RWPE2 (cell line): ENCODE measurements at regions not wholly inside any gene's neighbourhood (a gene's known extent, or its start where the extent isn't known, plus 50 kb on each side); places are given as distances from the start of the nearest gene placed in this dataset.

Source experiments
- ATAC-seq: fragments of 200-7000 bp; cut with Tn5 transposase; 3 replicates; pipeline ENCODE4 v1.9.1; 2021; ENCODE audit warnings: low read depth
- DNase-seq: peaks from one replicate; pipeline ENCODE4 v3.0.0-alpha.2; 2020; ENCODE audit warnings: low spot score
- H3K27ac ChIP-seq: fragments of 450-650 bp; 2 replicates; pipeline ENCODE4 v1.5.1; 2017; ENCODE audit warnings: mild to moderate bottlenecking; ENCODE audit not compliant: poor library complexity, severe bottlenecking
- H3K27me3 ChIP-seq: fragments of 250-450 bp; sonication (Bioruptor Pico); 2 replicates; pipeline ENCODE4 v1.5.1; 2021; ENCODE audit warnings: mild to moderate bottlenecking, moderate library complexity; ENCODE audit not compliant: insufficient read depth, poor library complexity, severe bottlenecking
- H3K36me3 ChIP-seq: fragments of 250-450 bp; sonication (Bioruptor Pico); 2 replicates; pipeline ENCODE4 v1.5.1; 2020; ENCODE audit warnings: low read depth, mild to moderate bottlenecking, moderate library complexity
- H3K4me1 ChIP-seq: fragments of 250-450 bp; sonication (Bioruptor Pico); 2 replicates; pipeline ENCODE4 v1.5.1; 2021; ENCODE audit warnings: mild to moderate bottlenecking, moderate library complexity; ENCODE audit not compliant: insufficient read depth, poor library complexity, severe bottlenecking
- H3K4me3 ChIP-seq: fragments of 250-450 bp; sonication (Bioruptor Pico); 2 replicates; pipeline ENCODE4 v1.5.1; 2021; ENCODE audit warnings: mild to moderate bottlenecking, moderate library complexity; ENCODE audit not compliant: severe bottlenecking
- H3K9me3 ChIP-seq: fragments of 250-450 bp; sonication (Bioruptor Pico); 2 replicates; pipeline ENCODE4 v1.5.1; 2021; ENCODE audit warnings: mild to moderate bottlenecking, moderate library complexity; ENCODE audit not compliant: severe bottlenecking
- TF ChIP-seq, protein P1 (sequence below): fragments of 450-650 bp; IDR thresholded peaks from one replicate; pipeline ENCODE4 v1.5.1; 2017; ENCODE audit warnings: mild to moderate bottlenecking, moderate library complexity; ENCODE audit not compliant: poor library complexity, severe bottlenecking

DNA sequence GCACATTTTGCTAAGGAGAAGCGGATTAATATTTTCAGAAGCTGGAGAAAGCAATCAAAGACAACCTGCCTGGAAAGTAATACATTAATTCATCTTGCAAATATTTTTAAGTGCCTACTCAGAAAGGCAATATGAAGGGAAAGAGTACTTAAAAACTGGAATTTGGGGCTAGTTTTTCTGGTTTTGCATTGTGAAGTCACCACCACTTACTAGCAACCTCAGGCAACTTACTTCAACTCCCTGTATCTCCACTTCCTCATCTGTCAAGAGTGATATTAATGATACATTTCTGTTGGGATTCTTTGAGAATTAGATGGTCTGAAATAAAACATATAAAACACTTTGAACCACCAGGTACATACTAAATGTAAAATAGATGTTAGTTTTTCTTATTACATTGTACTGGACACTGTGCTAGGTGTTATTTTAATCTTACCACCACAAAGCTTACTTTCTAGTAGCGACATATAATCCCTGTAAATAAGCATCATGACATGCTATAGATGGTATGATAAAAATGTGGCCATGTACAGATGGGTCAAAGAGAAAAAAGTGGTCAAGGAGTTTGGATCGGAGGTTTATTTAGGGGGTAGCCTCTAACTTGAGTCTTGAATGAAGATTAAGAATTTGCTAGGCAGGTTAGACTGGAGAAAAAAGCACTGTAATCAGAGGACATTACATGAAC, 101.2 kb downstream of the SPRY2 start:
- no peak for ATAC-seq
- Histone ChIP-seq H3K9me3 (no peaks in the 10 kb centered on the region), H3K4me1 (no peaks in the 10 kb centered on the region), H3K4me3 (no peak overlapping the region), H3K36me3 (no peaks in the 10 kb centered on the region), H3K27ac (no peak overlapping the region), H3K27me3 (no peaks in the 10 kb centered on the region)
- TF ChIP-seq, protein P1, sequence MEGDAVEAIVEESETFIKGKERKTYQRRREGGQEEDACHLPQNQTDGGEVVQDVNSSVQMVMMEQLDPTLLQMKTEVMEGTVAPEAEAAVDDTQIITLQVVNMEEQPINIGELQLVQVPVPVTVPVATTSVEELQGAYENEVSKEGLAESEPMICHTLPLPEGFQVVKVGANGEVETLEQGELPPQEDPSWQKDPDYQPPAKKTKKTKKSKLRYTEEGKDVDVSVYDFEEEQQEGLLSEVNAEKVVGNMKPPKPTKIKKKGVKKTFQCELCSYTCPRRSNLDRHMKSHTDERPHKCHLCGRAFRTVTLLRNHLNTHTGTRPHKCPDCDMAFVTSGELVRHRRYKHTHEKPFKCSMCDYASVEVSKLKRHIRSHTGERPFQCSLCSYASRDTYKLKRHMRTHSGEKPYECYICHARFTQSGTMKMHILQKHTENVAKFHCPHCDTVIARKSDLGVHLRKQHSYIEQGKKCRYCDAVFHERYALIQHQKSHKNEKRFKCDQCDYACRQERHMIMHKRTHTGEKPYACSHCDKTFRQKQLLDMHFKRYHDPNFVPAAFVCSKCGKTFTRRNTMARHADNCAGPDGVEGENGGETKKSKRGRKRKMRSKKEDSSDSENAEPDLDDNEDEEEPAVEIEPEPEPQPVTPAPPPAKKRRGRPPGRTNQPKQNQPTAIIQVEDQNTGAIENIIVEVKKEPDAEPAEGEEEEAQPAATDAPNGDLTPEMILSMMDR = no peak
- DNase-seq = no peak

DNA sequence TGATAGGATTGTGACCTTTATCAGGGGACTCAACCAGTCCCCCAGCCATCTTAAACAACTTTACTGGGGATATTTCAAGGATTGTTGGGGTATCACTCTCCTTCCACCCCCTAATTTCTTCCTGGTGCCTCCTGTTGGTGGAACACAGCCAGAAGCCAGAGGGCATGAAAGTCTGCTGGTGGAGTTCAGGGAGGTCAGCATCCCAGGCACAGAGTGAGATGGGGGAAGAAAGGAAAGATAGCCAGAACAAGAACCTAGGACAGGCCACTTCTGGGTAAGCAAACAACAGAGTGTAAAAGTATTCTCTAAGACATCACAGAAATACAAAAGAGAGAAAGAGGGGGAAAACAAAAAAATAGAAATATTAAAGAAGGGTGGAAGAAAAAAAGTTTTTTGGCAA, 101.8 kb downstream of the SPRY2 start:
- TF ChIP-seq, protein P1 = no peak
- Histone ChIP-seq H3K27me3 (no peaks in the 10 kb centered on the region), H3K9me3 (no peaks in the 10 kb centered on the region), H3K4me1 (no peaks in the 10 kb centered on the region), H3K27ac (no peak overlapping the region), H3K36me3 (no peaks in the 10 kb centered on the region), H3K4me3 (no peak overlapping the region)
- no peak for DNase-seq
- no peak for ATAC-seq

DNA sequence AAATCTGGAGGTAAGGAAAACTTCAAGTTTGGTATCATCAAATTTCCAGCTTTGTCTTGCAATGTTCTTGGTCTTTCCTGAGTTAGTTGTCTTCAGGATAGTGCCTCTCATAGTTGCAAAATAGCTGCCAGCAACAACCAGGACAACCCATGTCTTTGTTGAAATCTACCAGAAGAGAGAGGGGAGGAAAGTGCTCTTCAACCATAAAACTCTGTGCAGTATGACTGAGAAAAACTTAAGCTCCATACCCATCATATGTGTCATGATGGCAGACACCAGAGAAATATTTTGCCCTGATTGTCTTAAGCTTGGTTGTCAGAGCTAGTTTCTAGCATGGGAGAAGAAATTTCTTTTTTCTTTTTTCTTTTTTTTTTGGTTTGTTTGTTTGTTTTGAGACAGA, 103.3 kb downstream of the SPRY2 start:
- Histone ChIP-seq H3K4me1 (no peaks in the 10 kb centered on the region), H3K4me3 (no peak overlapping the region), H3K36me3 (no peaks in the 10 kb centered on the region), H3K27me3 (no peaks in the 10 kb centered on the region), H3K27ac (no peak overlapping the region), H3K9me3 (no peaks in the 10 kb centered on the region)
- no peak for DNase-seq
- TF ChIP-seq, protein P1 = no peak
- ATAC-seq = no peak

DNA sequence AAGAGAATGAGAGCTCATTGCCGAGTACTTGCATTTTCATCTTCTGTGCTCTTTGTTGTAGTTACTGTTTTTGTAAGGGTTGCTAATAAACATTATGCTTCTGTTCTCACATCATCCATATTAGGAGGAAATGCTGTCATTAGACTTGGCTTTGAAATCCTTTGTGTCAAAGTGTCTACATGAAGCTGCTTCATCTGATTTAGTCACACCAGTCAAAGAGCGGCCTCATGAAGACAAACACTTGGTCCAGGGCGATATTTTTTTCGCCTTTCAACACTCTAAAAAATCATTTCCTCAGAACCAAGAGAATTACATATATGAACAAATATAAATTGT, 105.0 kb downstream of the SPRY2 start:
- no peaks in the 10 kb centered on the region for H3K4me1 ChIP-seq
- H3K36me3 ChIP-seq = no peaks in the 10 kb centered on the region
- no peaks in the 10 kb centered on the region for H3K27me3 ChIP-seq
- TF ChIP-seq, protein P1 = no peak
- no peaks in the 10 kb centered on the region for H3K9me3 ChIP-seq
- no peak overlapping the region for H3K4me3 ChIP-seq
- ATAC-seq = no peak
- no peak overlapping the region for H3K27ac ChIP-seq
- no peak for DNase-seq

DNA sequence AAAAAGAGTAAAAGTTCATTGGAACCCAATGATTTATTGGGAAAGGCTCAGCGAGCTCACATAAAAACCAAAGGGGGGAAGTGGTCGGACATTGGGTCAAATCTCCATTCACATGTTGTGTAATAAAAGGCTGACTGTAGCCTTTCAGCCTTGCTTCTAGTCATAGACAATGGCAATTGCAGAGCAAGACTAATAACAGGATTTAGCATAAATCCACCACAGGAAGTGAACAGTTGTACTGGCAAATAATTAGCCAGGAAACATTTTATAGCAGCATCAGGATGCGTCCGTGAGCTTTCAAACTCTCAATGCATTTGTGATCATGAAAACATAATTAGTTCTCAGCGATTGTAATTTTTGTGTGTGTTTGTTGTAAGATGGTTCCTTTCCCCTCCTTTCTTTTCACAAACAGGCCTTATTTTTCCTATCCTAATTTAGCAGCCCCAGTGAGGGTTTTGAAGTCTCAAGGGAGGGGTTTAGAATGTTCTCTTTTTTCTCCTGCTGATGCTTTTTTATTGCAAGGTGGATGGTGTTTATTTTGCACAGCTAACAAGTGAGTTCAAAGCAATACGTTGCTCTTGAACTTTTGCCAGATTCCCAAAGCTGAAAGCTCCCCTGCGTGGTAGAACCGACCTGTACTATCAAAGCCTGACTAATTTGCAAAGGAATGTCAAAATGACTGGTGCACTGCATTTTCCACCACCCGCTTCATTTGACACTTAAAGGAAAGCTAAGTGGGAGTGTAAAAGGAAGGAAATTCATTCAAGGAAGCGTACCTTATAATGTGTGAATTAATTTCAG, 105.6 kb downstream of the SPRY2 start:
- no peaks in the 10 kb centered on the region for H3K4me1 ChIP-seq
- H3K27ac ChIP-seq = no peak overlapping the region
- ATAC-seq (peak; percentile 61; the same call in 2 of the 3 replicates), DNase-seq (no peak)
- H3K36me3 ChIP-seq = no peaks in the 10 kb centered on the region
- H3K4me3 ChIP-seq = no peak overlapping the region
- H3K27me3 ChIP-seq = no peaks in the 10 kb centered on the region
- TF ChIP-seq, protein P1 = no peak
- H3K9me3 ChIP-seq = no peaks in the 10 kb centered on the region
